H1 (cell line): ENCODE measurements at regions not wholly inside any gene's neighbourhood (a gene's known extent, or its start where the extent isn't known, plus 50 kb on each side); places are given as distances from the start of the nearest gene placed in this dataset.

Source experiments
- CTCF ChIA-PET: fragments of 300-600 bp; sonication (Branson Sonifier 250); formaldehyde crosslinking; loops from one replicate; lab custom pipeline; 2021; ENCODE audit not compliant: partially characterized antibody; lab: Charles Lee
- POLR2A ChIA-PET: fragments of 300-600 bp; sonication (Branson Sonifier 250); formaldehyde crosslinking; loops from one replicate; lab custom pipeline; 2021; ENCODE audit warnings: inconsistent platforms; ENCODE audit not compliant: partially characterized antibody; lab: Charles Lee
- DNase-seq, 2 experiments: peaks; one replicate each; pipeline versions ENCODE4 v3.0.0 to v3.0.0-alpha.2; 2010 to 2022; ENCODE audit warnings: low spot score in 2 of 2, low read depth in 1 of 2, mixed read lengths in 1 of 2
- FAIRE-seq: peaks from 2 replicates; lab custom pipeline; 2011; peaks lifted over from hg19 to GRCh38; lab: Jason Lieb, UNC
- H2AFZ ChIP-seq: 2 replicates; pipeline ENCODE4 v1.8.1; 2012; ENCODE audit warnings: low read length, inconsistent platforms
- H2AK5ac ChIP-seq: 2 replicates; pipeline ENCODE4 v1.6.1; 2013; ENCODE audit warnings: low read depth, low read length
- H2BK120ac ChIP-seq: replicated peaks from 2 replicates; pipeline ENCODE3; 2013; ENCODE audit warnings: low read depth, low read length, inconsistent platforms
- H2BK12ac ChIP-seq: 2 replicates; pipeline ENCODE4 v1.6.1; 2013; ENCODE audit warnings: low read depth, low read length
- H2BK15ac ChIP-seq: 2 replicates; pipeline ENCODE4 v1.6.1; 2013; ENCODE audit warnings: low read length
- H2BK20ac ChIP-seq: 2 replicates; pipeline ENCODE4 v1.6.1; 2013; ENCODE audit warnings: low read length
- H2BK5ac ChIP-seq: 2 replicates; pipeline ENCODE4 v1.6.1; 2013; ENCODE audit warnings: low read depth, low read length
- H3K14ac ChIP-seq: 2 replicates; pipeline ENCODE4 v1.6.1; 2013; ENCODE audit warnings: inconsistent platforms; ENCODE audit not compliant: insufficient read length
- H3K18ac ChIP-seq: 2 replicates; pipeline ENCODE4 v1.6.1; 2013; ENCODE audit warnings: low read length; ENCODE audit errors: extremely low read depth
- H3K23ac ChIP-seq: 2 replicates; pipeline ENCODE4 v1.6.1; 2013; ENCODE audit warnings: inconsistent platforms; ENCODE audit not compliant: insufficient read length
- H3K23me2 ChIP-seq: 2 replicates; pipeline ENCODE4 v1.6.1; 2013; ENCODE audit warnings: low read depth, low read length
- H3K27ac ChIP-seq: 2 replicates; pipeline ENCODE4 v1.6.1; 2011; ENCODE audit warnings: low read depth, low read length, inconsistent platforms
- H3K27me3 ChIP-seq, 4 experiments: replicated peaks in 1 of 4; 1 replicate in 1 of 4; 2 replicates in 3 of 4; pipeline versions ENCODE4 v1.6.1 to v1.8.1; 2011 to 2013; ENCODE audit warnings: low read length in 3 of 4, mild to moderate bottlenecking in 3 of 4, inconsistent platforms in 2 of 4, mixed read lengths in 2 of 4, moderate library complexity in 1 of 4; ENCODE audit not compliant: control insufficient read depth in 3 of 4, insufficient read depth in 3 of 4; ENCODE audit errors: extremely low read depth in 1 of 4
- H3K36me3 ChIP-seq, 4 experiments: 2 replicates each; pipeline versions ENCODE4 v1.6.1 to v1.8.1; 2011 to 2013; ENCODE audit warnings: mild to moderate bottlenecking in 4 of 4, low read length in 3 of 4, moderate library complexity in 2 of 4, control low read depth in 1 of 4, inconsistent platforms in 1 of 4; ENCODE audit not compliant: insufficient read depth in 4 of 4, control insufficient read depth in 2 of 4
- H3K4ac ChIP-seq: replicated peaks from 2 replicates; pipeline ENCODE3; 2013; ENCODE audit warnings: low read length, low read depth, mixed read lengths, inconsistent platforms; ENCODE audit not compliant: insufficient read length
- H3K4me1 ChIP-seq, 4 experiments: replicated peaks in 1 of 4; 1 replicate in 1 of 4; 2 replicates in 3 of 4; pipeline versions ENCODE4 v1.6.1 to v1.8.1; 2011 to 2013; ENCODE audit warnings: low read length in 3 of 4, inconsistent platforms in 2 of 4, mixed read lengths in 1 of 4; ENCODE audit not compliant: insufficient read depth in 4 of 4, control insufficient read depth in 3 of 4
- H3K4me2 ChIP-seq, 2 experiments: 2 replicates each; pipeline versions ENCODE4 v1.6.1 to v1.8.1; 2011 to 2013; ENCODE audit warnings: low read depth in 2 of 2, low read length in 2 of 2, control low read depth in 1 of 2, inconsistent platforms in 1 of 2, mild to moderate bottlenecking in 1 of 2; ENCODE audit not compliant: insufficient read depth in 1 of 2
- H3K4me3 ChIP-seq, 4 experiments: fragments of 200-600, 300-600 bp in 1 of 4; sonication (generic), shearing (Covaris generic), sonication (Bioruptor Twin) in 1 of 4; 2 replicates each; pipeline versions ENCODE4 v1.5.1 to v1.8.1; 2011 to 2016; ENCODE audit warnings: low read length in 4 of 4, low read depth in 3 of 4, control low read depth in 2 of 4, inconsistent platforms in 2 of 4, mild to moderate bottlenecking in 2 of 4, mixed read lengths in 1 of 4, moderate library complexity in 1 of 4; ENCODE audit not compliant: insufficient read depth in 2 of 4; ENCODE audit errors: extremely low read depth in 1 of 4
- H3K56ac ChIP-seq: replicated peaks from 2 replicates; pipeline ENCODE3; 2013; ENCODE audit warnings: low read depth, mild to moderate bottlenecking, mixed read lengths, low read length, inconsistent platforms; ENCODE audit not compliant: insufficient read length
- H3K79me1 ChIP-seq: 2 replicates; pipeline ENCODE4 v1.6.1; 2013; ENCODE audit warnings: low read depth, low read length, control low read depth
- H3K79me2 ChIP-seq, 2 experiments: 2 replicates each; pipeline versions ENCODE4 v1.6.1 to v1.8.1; 2012 to 2013; ENCODE audit warnings: low read length in 2 of 2, mild to moderate bottlenecking in 2 of 2, inconsistent platforms in 1 of 2; ENCODE audit not compliant: insufficient read depth in 2 of 2, control insufficient read depth in 1 of 2
- H3K9ac ChIP-seq, 4 experiments: replicated peaks in 1 of 4; 1 replicate in 1 of 4; 2 replicates in 3 of 4; pipeline versions ENCODE4 v1.6.1 to v1.8.1; 2011 to 2013; ENCODE audit warnings: low read depth in 3 of 4, low read length in 3 of 4, control low read depth in 2 of 4, mild to moderate bottlenecking in 2 of 4, moderate library complexity in 2 of 4, inconsistent platforms in 1 of 4; ENCODE audit errors: extremely low read depth in 1 of 4
- H3K9me3 ChIP-seq, 2 experiments: 2 replicates each; pipeline versions ENCODE4 v1.6.1 to v1.8.1; 2012 to 2013; ENCODE audit warnings: mild to moderate bottlenecking in 2 of 2, moderate library complexity in 2 of 2, control low read depth in 1 of 2, inconsistent platforms in 1 of 2, low read depth in 1 of 2, low read length in 1 of 2, mixed read lengths in 1 of 2; ENCODE audit not compliant: insufficient read depth in 2 of 2
- H4K20me1 ChIP-seq, 2 experiments: replicated peaks in 1 of 2; 2 replicates each; pipeline versions ENCODE3 to v1.8.1; 2011 to 2013; ENCODE audit warnings: inconsistent platforms in 2 of 2, low read length in 2 of 2, mild to moderate bottlenecking in 1 of 2; ENCODE audit not compliant: insufficient read depth in 2 of 2, control insufficient read depth in 1 of 2
- H4K5ac ChIP-seq: 2 replicates; pipeline ENCODE4 v1.6.1; 2013; ENCODE audit warnings: low read length, low read depth, mixed read lengths, inconsistent platforms; ENCODE audit not compliant: insufficient read length
- H4K8ac ChIP-seq: 2 replicates; pipeline ENCODE4 v1.8.0; 2013; ENCODE audit warnings: mild to moderate bottlenecking, moderate library complexity, low read length, inconsistent platforms; ENCODE audit not compliant: insufficient read depth; ENCODE audit errors: extremely low read depth
- H4K91ac ChIP-seq: replicated peaks from 2 replicates; pipeline ENCODE3; 2013; ENCODE audit warnings: low read length, mixed read lengths, inconsistent platforms; ENCODE audit not compliant: insufficient read length
- BRCA1 ChIP-seq: IDR thresholded peaks from 2 replicates; pipeline ENCODE4 v1.6.1; 2012; ENCODE audit warnings: low read depth, low read length, improper control_type of control experiment
- CBX8 ChIP-seq: fragments of 300-800, 300-1000 bp; sonication (generic); IDR thresholded peaks from 2 replicates; pipeline ENCODE4 v1.7.1; 2016; ENCODE audit warnings: low read depth, low read length, borderline replicate concordance
- CHD2 ChIP-seq: IDR thresholded peaks from 2 replicates; pipeline ENCODE4 v1.6.1; 2012; ENCODE audit warnings: low read length, improper control_type of control experiment
- FOSL1 ChIP-seq: IDR thresholded peaks from 2 replicates; pipeline ENCODE4 v1.6.1; 2011; ENCODE audit warnings: mild to moderate bottlenecking, low read depth, low read length, moderate library complexity; ENCODE audit not compliant: insufficient read depth
- GTF2F1 ChIP-seq: IDR thresholded peaks from 2 replicates; pipeline ENCODE4 v1.6.1; 2012; ENCODE audit warnings: low read depth, low read length, improper control_type of control experiment, borderline replicate concordance
- JUND ChIP-seq: IDR thresholded peaks from 2 replicates; pipeline ENCODE4 v1.6.1; 2011; ENCODE audit warnings: mild to moderate bottlenecking, improper control_type of control experiment, low read length
- NANOG ChIP-seq: IDR thresholded peaks from 2 replicates; pipeline ENCODE4 v1.6.1; 2011; ENCODE audit warnings: low read length, low read depth, mild to moderate bottlenecking, inconsistent platforms; ENCODE audit not compliant: insufficient read depth, poor library complexity, severe bottlenecking
- PHF8 ChIP-seq: fragments of 200-600 bp; sonication (generic); conservative IDR thresholded peaks from 2 replicates; pipeline ENCODE4 v1.7.1; 2012; ENCODE audit warnings: low read depth, mild to moderate bottlenecking, inconsistent platforms, low read length, moderate library complexity
- RFX5 ChIP-seq: IDR thresholded peaks from 2 replicates; pipeline ENCODE4 v1.6.1; 2011; ENCODE audit warnings: low read depth, low read length, improper control_type of control experiment, borderline replicate concordance
- SIRT6 ChIP-seq: IDR thresholded peaks from one replicate; pipeline ENCODE4 v1.7.1; 2012; ENCODE audit warnings: low read length, inconsistent platforms
- SIX5 ChIP-seq: IDR thresholded peaks from 2 replicates; pipeline ENCODE4 v1.6.1; 2011; ENCODE audit warnings: mild to moderate bottlenecking, low read depth, low read length
- SP2 ChIP-seq: IDR thresholded peaks from 2 replicates; pipeline ENCODE4 v1.6.1; 2012; ENCODE audit warnings: mild to moderate bottlenecking, low read length, inconsistent platforms
- YY1 ChIP-seq: IDR thresholded peaks from 2 replicates; pipeline ENCODE4 v1.6.1; 2011; ENCODE audit warnings: low read depth, mild to moderate bottlenecking, low read length
- WGBS, 2 experiments: shearing (Covaris generic) in 1 of 2; methylation state at CpG; one replicate each; pipeline versions ENCODE4 v1.1.6 to v1.1.7; 2013 to 2015; ENCODE audit warnings: low lambda C conversion rate in 2 of 2, mixed read lengths in 2 of 2, inconsistent platforms in 1 of 2, low coverage in 1 of 2, missing lambda C conversion rate in 1 of 2; ENCODE audit not compliant: insufficient replicate concordance in 2 of 2, insufficient coverage in 1 of 2, insufficient read length in 1 of 2; ENCODE audit errors: extremely low coverage in 1 of 2, missing lambda C conversion rate in 1 of 2; 5-methylcytosine and 5-hydroxymethylcytosine counted together
- TF ChIP-seq, protein P1 (sequence below): IDR thresholded peaks from 2 replicates; pipeline ENCODE4 v1.6.1; 2012; ENCODE audit warnings: inconsistent platforms

DNA sequence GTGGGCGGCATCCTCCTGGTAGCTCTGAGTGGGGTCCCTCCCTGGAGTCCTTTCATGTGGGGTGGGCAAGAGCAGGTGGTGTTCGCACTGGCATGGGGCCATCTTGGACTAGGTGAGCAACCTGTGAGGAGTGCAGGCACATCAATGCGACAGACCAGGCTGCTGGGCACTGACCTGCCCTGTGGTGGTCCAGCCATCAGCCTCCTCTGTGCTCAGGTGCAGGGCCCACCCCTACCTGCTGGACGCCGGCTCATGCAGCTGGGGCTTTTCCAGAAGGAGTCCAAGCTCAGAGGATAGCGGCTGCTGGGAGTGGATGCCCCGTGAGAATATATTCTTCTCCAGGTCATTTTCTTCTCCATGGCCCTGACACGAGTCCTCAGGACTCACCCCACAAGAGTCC is 424.4 kb downstream of the GLRX3 start:
- Histone ChIP-seq H2AFZ (no peak overlapping the region), H4K8ac (peak overlapping the region; percentile 40), H3K4me3 (no peak overlapping the region), H3K27me3 (no peaks in the 10 kb centered on the region), H3K56ac (no peak overlapping the region), H3K4me2 (no peak overlapping the region), H2BK12ac (no peak overlapping the region), H2BK5ac (no peak overlapping the region), H3K23ac (no peak overlapping the region), H3K9ac (no peak overlapping the region), H4K5ac (no peak overlapping the region), H3K9me3 (no peaks in the 10 kb centered on the region), H3K18ac (no peak overlapping the region), H3K23me2 (no peaks in the 10 kb centered on the region), H3K36me3 (no peaks in the 10 kb centered on the region), H3K4me1 (no peaks in the 10 kb centered on the region), H3K14ac (no peak overlapping the region), H3K4ac (no peak overlapping the region), H2AK5ac (no peak overlapping the region), H3K79me1 (no peaks in the 10 kb centered on the region), H3K27ac (no peak overlapping the region), H3K79me2 (no peaks in the 10 kb centered on the region), H4K20me1 (no peaks in the 10 kb centered on the region), H2BK120ac (no peak overlapping the region), H2BK20ac (no peak overlapping the region), H2BK15ac (no peak overlapping the region), H4K91ac (no peak overlapping the region)
- 86% methylated on average over 8 of the region's 8 CpGs; no CpG with 5 or more reads in 1 of the 2 experiments for WGBS, 2 experiments
- POLR2A ChIA-PET, result no interaction called here
- no peak for DNase-seq
- CTCF ChIA-PET, result no interaction called here
- FAIRE-seq, result no peak
- TF ChIP-seq SIX5 (no peak), NANOG (no peak), SP2 (no peak), GTF2F1 (no peak), CHD2 (no peak), SIRT6 (no peak), PHF8 (no peak), CBX8 (no peak), BRCA1 (no peak), YY1 (no peak), RFX5 (no peak), JUND (no peak), FOSL1 (no peak)
- TF ChIP-seq, protein P1, sequence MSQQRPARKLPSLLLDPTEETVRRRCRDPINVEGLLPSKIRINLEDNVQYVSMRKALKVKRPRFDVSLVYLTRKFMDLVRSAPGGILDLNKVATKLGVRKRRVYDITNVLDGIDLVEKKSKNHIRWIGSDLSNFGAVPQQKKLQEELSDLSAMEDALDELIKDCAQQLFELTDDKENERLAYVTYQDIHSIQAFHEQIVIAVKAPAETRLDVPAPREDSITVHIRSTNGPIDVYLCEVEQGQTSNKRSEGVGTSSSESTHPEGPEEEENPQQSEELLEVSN, result no peak
